ENCODE measurements at regions not wholly inside any gene's neighbourhood (a gene's known extent, or its start where the extent isn't known, plus 50 kb on each side); places are given as distances from the start of the nearest gene placed in this dataset.

DNA sequence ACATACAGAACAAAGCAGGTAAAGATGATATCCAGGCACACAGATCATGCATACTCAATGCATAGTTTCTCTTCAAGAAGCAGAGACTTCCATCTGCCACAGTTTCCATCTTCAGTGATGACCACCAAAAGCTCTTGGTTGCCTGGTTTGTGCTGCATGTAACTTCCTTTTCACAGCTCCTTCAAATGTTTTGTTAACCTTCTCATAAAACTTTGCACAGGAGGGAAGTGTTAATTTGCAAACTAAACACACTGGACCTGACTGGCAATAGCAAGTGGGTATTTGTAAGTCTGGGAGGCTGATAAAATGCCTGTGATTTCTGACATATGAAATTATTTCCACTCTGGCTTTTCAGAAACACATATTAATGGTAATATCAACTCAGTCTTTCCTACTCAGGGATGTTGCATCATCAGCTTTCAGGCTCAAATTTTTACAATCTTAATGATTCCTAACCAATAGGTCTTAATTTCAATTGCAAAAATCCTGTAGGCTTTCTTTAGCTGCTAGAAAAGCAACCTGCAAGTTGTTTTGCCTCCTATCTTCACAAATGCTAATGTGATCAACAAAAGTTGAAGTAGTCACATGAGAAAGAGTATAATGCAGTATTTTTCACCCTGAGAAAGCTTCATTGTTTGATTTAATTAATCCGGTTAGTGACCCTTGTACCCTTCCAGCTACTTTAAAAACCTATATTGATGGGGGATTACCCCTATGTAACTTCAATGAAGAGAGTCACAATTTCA, 575.6 kb downstream of the DIAPH3 start:
- no peak for ATAC-seq (ENCODE audit: insufficient number of reproducible peaks, low FRiP score, low read depth)
- no peaks in the 10 kb centered on the region for H3K27me3 ChIP-seq (replicated peaks; ENCODE audit: insufficient read depth)
- H3K36me3 ChIP-seq, result no peaks in the 10 kb centered on the region
- H3K4me3 ChIP-seq, result no peak overlapping the region
- H3K9me3 ChIP-seq, result no peaks in the 10 kb centered on the region
- DNase-seq (ENCODE audit: low spot score), result no peak
- TF ChIP-seq, protein P1, sequence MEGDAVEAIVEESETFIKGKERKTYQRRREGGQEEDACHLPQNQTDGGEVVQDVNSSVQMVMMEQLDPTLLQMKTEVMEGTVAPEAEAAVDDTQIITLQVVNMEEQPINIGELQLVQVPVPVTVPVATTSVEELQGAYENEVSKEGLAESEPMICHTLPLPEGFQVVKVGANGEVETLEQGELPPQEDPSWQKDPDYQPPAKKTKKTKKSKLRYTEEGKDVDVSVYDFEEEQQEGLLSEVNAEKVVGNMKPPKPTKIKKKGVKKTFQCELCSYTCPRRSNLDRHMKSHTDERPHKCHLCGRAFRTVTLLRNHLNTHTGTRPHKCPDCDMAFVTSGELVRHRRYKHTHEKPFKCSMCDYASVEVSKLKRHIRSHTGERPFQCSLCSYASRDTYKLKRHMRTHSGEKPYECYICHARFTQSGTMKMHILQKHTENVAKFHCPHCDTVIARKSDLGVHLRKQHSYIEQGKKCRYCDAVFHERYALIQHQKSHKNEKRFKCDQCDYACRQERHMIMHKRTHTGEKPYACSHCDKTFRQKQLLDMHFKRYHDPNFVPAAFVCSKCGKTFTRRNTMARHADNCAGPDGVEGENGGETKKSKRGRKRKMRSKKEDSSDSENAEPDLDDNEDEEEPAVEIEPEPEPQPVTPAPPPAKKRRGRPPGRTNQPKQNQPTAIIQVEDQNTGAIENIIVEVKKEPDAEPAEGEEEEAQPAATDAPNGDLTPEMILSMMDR (IDR thresholded peaks at IDR 0.05), result no peak
- no peak overlapping the region for H3K27ac ChIP-seq
- H3K4me1 ChIP-seq (ENCODE audit: control insufficient read depth in 1 of 2, low read depth in 2 of 2), result no peaks in the 10 kb centered on the region

- Histone ChIP-seq H3K27ac (no peak overlapping the region), H3K27me3 (replicated peaks; ENCODE audit: insufficient read depth) (no peaks in the 10 kb centered on the region), H3K4me3 (no peak overlapping the region), H3K9me3 (no peaks in the 10 kb centered on the region), H3K36me3 (no peaks in the 10 kb centered on the region), H3K4me1 (ENCODE audit: control insufficient read depth in 1 of 2, low read depth in 2 of 2) (no peaks in the 10 kb centered on the region)
- TF ChIP-seq, protein P1 (IDR thresholded peaks at IDR 0.05), result no peak
- no peak for DNase-seq (ENCODE audit: low spot score)
- ATAC-seq (ENCODE audit: insufficient number of reproducible peaks, low FRiP score, low read depth), result no peak
Observed at GRCh38 chr13:59588717-59589067, 575.0 kb downstream of the DIAPH3 start.

- H3K36me3 ChIP-seq, result no peaks in the 10 kb centered on the region
- H3K9me3 ChIP-seq, result no peaks in the 10 kb centered on the region
- no peaks in the 10 kb centered on the region for H3K4me1 ChIP-seq (ENCODE audit: control insufficient read depth in 1 of 2, low read depth in 2 of 2)
- ATAC-seq (ENCODE audit: insufficient number of reproducible peaks, low FRiP score, low read depth) (no peak), DNase-seq (ENCODE audit: low spot score) (no peak)
- no peak overlapping the region for H3K4me3 ChIP-seq
- no peaks in the 10 kb centered on the region for H3K27me3 ChIP-seq (replicated peaks; ENCODE audit: insufficient read depth)
- no peak overlapping the region for H3K27ac ChIP-seq
- TF ChIP-seq, protein P1 (IDR thresholded peaks at IDR 0.05), result no peak
Observed at GRCh38 chr13:59601993-59602392, 561.7 kb downstream of the DIAPH3 start.

DNA sequence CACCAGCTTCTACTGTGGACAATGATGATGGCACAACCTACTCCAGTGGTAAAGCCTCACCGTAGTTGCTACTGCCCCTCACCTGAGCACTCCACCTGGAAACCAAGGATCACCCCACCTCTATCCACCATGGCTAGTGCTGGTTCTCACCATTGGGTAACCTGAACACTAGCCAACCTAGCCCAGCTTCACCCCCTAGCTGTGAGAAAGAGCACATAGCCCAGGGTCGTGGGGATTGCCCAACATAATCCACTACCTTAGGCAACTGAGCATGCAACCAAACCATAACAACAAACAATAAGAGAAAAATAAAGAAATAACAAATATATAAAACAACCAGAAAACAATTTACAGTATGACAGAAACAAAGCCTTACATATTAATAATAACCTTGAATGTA, 560.1 kb downstream of the DIAPH3 start:
- no peak for ATAC-seq (ENCODE audit: insufficient number of reproducible peaks, low FRiP score, low read depth)
- no peaks in the 10 kb centered on the region for H3K4me1 ChIP-seq (ENCODE audit: control insufficient read depth in 1 of 2, low read depth in 2 of 2)
- H3K9me3 ChIP-seq, result no peaks in the 10 kb centered on the region

DNA sequence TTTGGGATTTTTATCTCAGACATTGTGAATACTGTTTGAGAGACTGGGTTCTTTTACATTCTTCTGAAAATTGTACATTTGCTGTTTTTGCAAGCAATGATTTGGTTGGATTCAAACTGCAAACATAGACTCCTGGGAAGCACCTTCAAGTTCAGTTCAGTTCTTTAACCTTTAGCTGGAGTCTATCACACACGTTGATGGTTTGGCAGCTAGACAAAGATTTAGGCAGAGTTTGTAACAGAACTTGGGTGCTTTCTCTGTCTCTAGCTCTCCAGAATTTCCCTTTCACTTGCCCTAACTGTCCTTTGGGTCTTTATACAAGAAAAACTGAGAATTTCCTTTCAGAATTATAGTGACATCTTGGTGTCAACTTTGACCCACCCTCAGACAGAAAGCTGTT, 556.6 kb downstream of the DIAPH3 start:
- DNase-seq (ENCODE audit: low spot score) (no peak), ATAC-seq (ENCODE audit: insufficient number of reproducible peaks, low FRiP score, low read depth) (no peak)
- H3K4me3 ChIP-seq, result no peak overlapping the region
- no peaks in the 10 kb centered on the region for H3K4me1 ChIP-seq (ENCODE audit: control insufficient read depth in 1 of 2, low read depth in 2 of 2)
- no peaks in the 10 kb centered on the region for H3K36me3 ChIP-seq
- H3K27ac ChIP-seq, result no peak overlapping the region
- H3K27me3 ChIP-seq (replicated peaks; ENCODE audit: insufficient read depth), result no peaks in the 10 kb centered on the region
- TF ChIP-seq, protein P1 (IDR thresholded peaks at IDR 0.05), result no peak
- H3K9me3 ChIP-seq, result no peaks in the 10 kb centered on the region

More for the DNA sequence above, 560.1 kb downstream of the DIAPH3 start:
- no peak for DNase-seq (ENCODE audit: low spot score)
- H3K27me3 ChIP-seq (replicated peaks; ENCODE audit: insufficient read depth), result no peaks in the 10 kb centered on the region
- H3K27ac ChIP-seq, result no peak overlapping the region
- no peak overlapping the region for H3K4me3 ChIP-seq
- TF ChIP-seq, protein P1 (IDR thresholded peaks at IDR 0.05), result no peak
- H3K36me3 ChIP-seq, result no peaks in the 10 kb centered on the region

Measured in thoracic aorta (tissue), 2 donors.